CD8-positive, alpha-beta memory T cell (primary cell): ENCODE measurements at regions not wholly inside any gene's neighbourhood (a gene's known extent, or its start where the extent isn't known, plus 50 kb on each side); places are given as distances from the start of the nearest gene placed in this dataset.
"Not testable (repeated sequence)": the region's sequence is repeated elsewhere in the genome, so short reads cannot be mapped to it uniquely, and the experiment has no call there.

Source experiments
- CTCF ChIA-PET: fragments of 350-600 bp; sonication (Branson Sonifier 250); formaldehyde crosslinking; loops from one replicate; lab custom pipeline; 2021; ENCODE audit warnings: antibody characterized with exemption; lab: Charles Lee
- POLR2A ChIA-PET: fragments of 350-600 bp; sonication (Branson Sonifier 250); formaldehyde crosslinking; loops from one replicate; lab custom pipeline; 2021; ENCODE audit warnings: antibody characterized with exemption; lab: Charles Lee
- DNase-seq, 5 donors: peaks; one replicate each; pipeline versions ENCODE4 v3.0.0 to v3.0.0-alpha.2; 2020 to 2022; ENCODE audit warnings: mixed read lengths in 1 of 5
- H3K27ac ChIP-seq: one replicate; pipeline ENCODE4 v1.7.0; 2013; ENCODE audit warnings: low read depth, mild to moderate bottlenecking, low read length, moderate library complexity
- H3K27me3 ChIP-seq: 2 replicates; pipeline ENCODE4 v1.7.0; 2013; ENCODE audit warnings: low read length, mild to moderate bottlenecking; ENCODE audit not compliant: insufficient read depth, poor library complexity, severe bottlenecking
- H3K36me3 ChIP-seq: 2 replicates; pipeline ENCODE4 v1.7.0; 2013; ENCODE audit warnings: mild to moderate bottlenecking, low read length, moderate library complexity; ENCODE audit not compliant: insufficient read depth
- H3K4me1 ChIP-seq: 2 replicates; pipeline ENCODE4 v1.7.0; 2013; ENCODE audit warnings: mild to moderate bottlenecking, low read length, moderate library complexity; ENCODE audit not compliant: insufficient read depth
- H3K4me3 ChIP-seq: 2 replicates; pipeline ENCODE4 v1.7.0; 2013; ENCODE audit warnings: mild to moderate bottlenecking, low read length
- H3K9me3 ChIP-seq: 2 replicates; pipeline ENCODE4 v1.7.0; 2013; ENCODE audit warnings: mild to moderate bottlenecking, low read length
- H3K27ac Mint-ChIP-seq, 8 donors: one replicate each; pipeline ENCODE4 v1.8.0; 2020 to 2021; ENCODE audit warnings: mixed read lengths in 8 of 8, mild to moderate bottlenecking in 6 of 8, inconsistent platforms in 3 of 8, moderate library complexity in 3 of 8
- H3K27me3 Mint-ChIP-seq, 2 donors: one replicate each; pipeline ENCODE4 v1.8.0; 2020 to 2021; ENCODE audit warnings: mixed read lengths in 2 of 2, mild to moderate bottlenecking in 1 of 2, moderate library complexity in 1 of 2
- H3K36me3 Mint-ChIP-seq, 3 donors: one replicate each; pipeline ENCODE4 v1.8.0; 2020 to 2021; ENCODE audit warnings: mixed read lengths in 3 of 3, inconsistent platforms in 1 of 3, mild to moderate bottlenecking in 1 of 3
- H3K4me1 Mint-ChIP-seq, 3 donors: one replicate each; pipeline ENCODE4 v1.8.0; 2020 to 2021; ENCODE audit warnings: mixed read lengths in 3 of 3, inconsistent platforms in 1 of 3, mild to moderate bottlenecking in 1 of 3
- H3K4me3 Mint-ChIP-seq, 7 donors: one replicate each; pipeline ENCODE4 v1.8.0; 2020 to 2021; ENCODE audit warnings: mixed read lengths in 7 of 7, mild to moderate bottlenecking in 6 of 7, moderate library complexity in 4 of 7, inconsistent platforms in 2 of 7
- H3K9me3 Mint-ChIP-seq, 5 donors: one replicate each; pipeline ENCODE4 v1.8.0; 2020 to 2022; ENCODE audit warnings: mixed read lengths in 5 of 5, mild to moderate bottlenecking in 3 of 5, moderate library complexity in 2 of 5, inconsistent platforms in 1 of 5

- no peak for DNase-seq
- no peaks in the 10 kb centered on the region for H3K4me1 Mint-ChIP-seq
- Histone ChIP-seq H3K4me1 (no peaks in the 10 kb centered on the region), H3K27ac (no peak overlapping the region), H3K4me3 (no peak overlapping the region), H3K9me3 (no peaks in the 10 kb centered on the region), H3K27me3 (no peaks in the 10 kb centered on the region), H3K36me3 (no peaks in the 10 kb centered on the region)
- peaks cover 4 to 37% (median 12%) of the 10 kb centered on the region in 5 donors for H3K9me3 Mint-ChIP-seq
- ChIA-PET POLR2A (no interaction called here), CTCF (no interaction called here)
- no peak overlapping the region for H3K27ac Mint-ChIP-seq
- H3K4me3 Mint-ChIP-seq, result no peak overlapping the region
- no peaks in the 10 kb centered on the region for H3K36me3 Mint-ChIP-seq
- no peaks in the 10 kb centered on the region for H3K27me3 Mint-ChIP-seq
Observed at GRCh38 chr5:21030981-21031380, 1043.0 kb upstream of the CDH18 start.

- CTCF ChIA-PET, result no interaction called here
- Histone ChIP-seq H3K36me3 (no peaks in the 10 kb centered on the region), H3K27me3 (no peaks in the 10 kb centered on the region), H3K4me3 (no peak overlapping the region), H3K27ac (no peak overlapping the region), H3K9me3 (no peaks in the 10 kb centered on the region), H3K4me1 (no peaks in the 10 kb centered on the region)
- no peak overlapping the region for H3K27ac Mint-ChIP-seq
- POLR2A ChIA-PET, result no interaction called here
- H3K4me3 Mint-ChIP-seq, result no peak overlapping the region
- no peak for DNase-seq
- H3K36me3 Mint-ChIP-seq, result no peaks in the 10 kb centered on the region
- peaks cover 14 to 31% (median 24%) of the 10 kb centered on the region in 5 donors for H3K9me3 Mint-ChIP-seq
- H3K4me1 Mint-ChIP-seq, result no peaks in the 10 kb centered on the region
- no peaks in the 10 kb centered on the region for H3K27me3 Mint-ChIP-seq
Observed at GRCh38 chr5:21024966-21025365, 1037.0 kb upstream of the CDH18 start.

- no peaks in the 10 kb centered on the region for H3K4me1 Mint-ChIP-seq
- CTCF ChIA-PET, result no interaction called here
- H3K9me3 Mint-ChIP-seq, result peaks cover 4 to 24% (median 7%) of the 10 kb centered on the region in 5 donors
Observed at GRCh38 chr5:21013237-21013636, 1025.2 kb upstream of the CDH18 start.

DNA sequence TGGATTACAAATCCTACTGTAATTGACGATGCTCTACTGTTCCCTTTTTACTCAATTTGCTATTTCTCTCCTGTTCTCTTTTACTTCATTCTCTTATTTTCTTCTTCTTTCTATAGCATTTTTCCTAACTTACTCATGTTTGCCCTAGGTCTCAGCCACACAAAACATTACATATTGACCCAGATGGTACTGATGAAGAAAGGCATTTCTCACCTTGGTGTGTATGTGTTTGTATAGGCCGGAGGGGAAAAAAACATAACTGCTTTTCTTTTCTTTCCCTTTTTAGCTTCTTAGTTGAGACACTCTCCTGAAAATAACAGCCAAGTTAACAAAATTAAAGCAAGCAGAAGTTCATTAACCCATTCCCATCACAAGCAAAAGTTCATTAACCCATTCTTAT is 1019.8 kb upstream of the CDH18 start:
- H3K4me3 ChIP-seq, result no peak overlapping the region
- no peaks in the 10 kb centered on the region for H3K4me1 ChIP-seq
- Mint-ChIP-seq H3K27me3 (no peaks in the 10 kb centered on the region), H3K9me3 (peaks cover 1 to 22% (median 11%) of the 10 kb centered on the region in 5 donors), H3K4me3 (no peak overlapping the region), H3K4me1 (no peaks in the 10 kb centered on the region), H3K36me3 (no peaks in the 10 kb centered on the region), H3K27ac (no peak overlapping the region)
- CTCF ChIA-PET, result no interaction called here
- H3K9me3 ChIP-seq, result no peaks in the 10 kb centered on the region
- H3K36me3 ChIP-seq, result no peaks in the 10 kb centered on the region
- no peaks in the 10 kb centered on the region for H3K27me3 ChIP-seq
- DNase-seq, result no peak
- H3K27ac ChIP-seq, result no peak overlapping the region
- POLR2A ChIA-PET, result no interaction called here

More at GRCh38 chr5:21013237-21013636, 1025.2 kb upstream of the CDH18 start:
- Mint-ChIP-seq H3K36me3 (no peaks in the 10 kb centered on the region), H3K27ac (no peak overlapping the region), H3K27me3 (no peaks in the 10 kb centered on the region), H3K4me3 (no peak overlapping the region)
- no peaks in the 10 kb centered on the region for H3K9me3 ChIP-seq
- no peaks in the 10 kb centered on the region for H3K36me3 ChIP-seq
- H3K4me3 ChIP-seq, result no peak overlapping the region
- H3K27ac ChIP-seq, result no peak overlapping the region
- H3K4me1 ChIP-seq, result no peaks in the 10 kb centered on the region
- no peaks in the 10 kb centered on the region for H3K27me3 ChIP-seq
- POLR2A ChIA-PET, result no interaction called here
- DNase-seq, result no peak

DNA sequence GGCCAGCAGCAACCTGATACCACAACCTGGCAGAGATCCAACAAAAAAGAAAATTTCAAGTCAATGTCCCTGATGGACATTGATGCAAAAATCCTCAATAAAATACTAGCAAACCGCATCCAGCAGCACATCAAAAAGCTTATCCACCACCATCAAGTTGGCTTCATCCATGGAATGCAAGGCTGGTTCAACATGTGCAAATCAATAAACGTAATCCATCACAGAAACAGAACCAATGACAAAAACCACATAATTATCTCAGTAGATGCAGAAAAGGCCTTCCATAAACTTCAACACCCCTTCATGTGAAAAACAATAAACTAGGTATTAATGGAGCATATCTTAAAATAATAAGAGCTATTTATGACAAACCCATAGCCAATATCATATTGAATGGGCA is 1000.9 kb upstream of the CDH18 start:
- H3K4me1 Mint-ChIP-seq, H3K9me3 ChIP-seq, H3K4me1 ChIP-seq, DNase-seq, H3K27ac Mint-ChIP-seq, H3K4me3 Mint-ChIP-seq, CTCF ChIA-PET, H3K36me3 ChIP-seq, H3K36me3 Mint-ChIP-seq, H3K27ac ChIP-seq, H3K27me3 ChIP-seq, POLR2A ChIA-PET, H3K27me3 Mint-ChIP-seq, H3K4me3 ChIP-seq: not testable (repeated sequence)
- peaks cover 10 to 43% (median 18%) of the 10 kb centered on the region in 5 donors for H3K9me3 Mint-ChIP-seq

- no peaks in the 10 kb centered on the region for H3K4me1 Mint-ChIP-seq
- CTCF ChIA-PET, result no interaction called here
- peaks cover 4 to 30% (median 15%) of the 10 kb centered on the region in 5 donors for H3K9me3 Mint-ChIP-seq
Observed at GRCh38 chr5:20985754-20986153, 997.8 kb upstream of the CDH18 start.

DNA sequence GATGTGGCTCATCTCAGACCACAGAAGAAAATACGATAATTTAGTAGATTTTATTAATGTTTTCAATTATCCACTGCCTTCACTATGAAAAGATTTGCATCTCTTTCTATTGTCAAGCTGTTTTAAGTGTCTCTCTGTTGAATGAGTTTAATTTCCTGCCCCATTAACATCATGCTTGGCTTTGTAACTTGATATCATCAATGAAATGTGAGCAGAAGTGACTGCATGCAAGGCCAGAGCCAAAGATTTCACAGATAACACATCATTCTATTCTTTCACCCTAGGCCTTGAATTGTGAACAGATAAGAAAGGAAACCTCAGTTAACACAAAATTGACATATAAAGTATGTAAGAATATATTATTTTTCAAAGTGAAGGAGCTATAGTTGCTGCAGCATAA is 986.4 kb upstream of the CDH18 start:
- ChIA-PET POLR2A (no interaction called here), CTCF (no interaction called here)
- H3K4me3 ChIP-seq, result no peak overlapping the region
- DNase-seq, result no peak
- no peaks in the 10 kb centered on the region for H3K4me1 ChIP-seq
- H3K4me1 Mint-ChIP-seq, result no peaks in the 10 kb centered on the region
- H3K36me3 Mint-ChIP-seq, result no peaks in the 10 kb centered on the region
- H3K9me3 ChIP-seq, result no peaks in the 10 kb centered on the region
- no peaks in the 10 kb centered on the region for H3K27me3 Mint-ChIP-seq
- H3K9me3 Mint-ChIP-seq, result peaks cover 4 to 18% (median 9%) of the 10 kb centered on the region in 5 donors
- no peak overlapping the region for H3K27ac ChIP-seq
- no peak overlapping the region for H3K4me3 Mint-ChIP-seq
- no peaks in the 10 kb centered on the region for H3K27me3 ChIP-seq
- H3K36me3 ChIP-seq, result no peaks in the 10 kb centered on the region
- no peak overlapping the region for H3K27ac Mint-ChIP-seq

More at GRCh38 chr5:20985754-20986153, 997.8 kb upstream of the CDH18 start:
- Histone ChIP-seq H3K27me3 (no peaks in the 10 kb centered on the region), H3K4me1 (no peaks in the 10 kb centered on the region), H3K9me3 (no peaks in the 10 kb centered on the region), H3K27ac (no peak overlapping the region), H3K36me3 (no peaks in the 10 kb centered on the region), H3K4me3 (no peak overlapping the region)
- Mint-ChIP-seq H3K36me3 (no peaks in the 10 kb centered on the region), H3K4me3 (no peak overlapping the region), H3K27me3 (peaks cover 0 to 1% of the 10 kb centered on the region in 2 donors), H3K27ac (no peak overlapping the region)
- no peak for DNase-seq
- POLR2A ChIA-PET, result no interaction called here

- Histone ChIP-seq H3K27me3 (no peaks in the 10 kb centered on the region), H3K4me3 (no peak overlapping the region), H3K36me3 (no peaks in the 10 kb centered on the region), H3K4me1 (no peaks in the 10 kb centered on the region), H3K27ac (no peak overlapping the region), H3K9me3 (no peaks in the 10 kb centered on the region)
- no peaks in the 10 kb centered on the region for H3K4me1 Mint-ChIP-seq
- no peaks in the 10 kb centered on the region for H3K36me3 Mint-ChIP-seq
- no peak overlapping the region for H3K27ac Mint-ChIP-seq
- H3K27me3 Mint-ChIP-seq, result no peaks in the 10 kb centered on the region
- no peak for DNase-seq
- peaks cover 4 to 23% (median 15%) of the 10 kb centered on the region in 5 donors for H3K9me3 Mint-ChIP-seq
- CTCF ChIA-PET, result no interaction called here
- H3K4me3 Mint-ChIP-seq, result no peak overlapping the region
- POLR2A ChIA-PET, result no interaction called here
Observed at GRCh38 chr5:20972419-20972925, 984.5 kb upstream of the CDH18 start.

DNA sequence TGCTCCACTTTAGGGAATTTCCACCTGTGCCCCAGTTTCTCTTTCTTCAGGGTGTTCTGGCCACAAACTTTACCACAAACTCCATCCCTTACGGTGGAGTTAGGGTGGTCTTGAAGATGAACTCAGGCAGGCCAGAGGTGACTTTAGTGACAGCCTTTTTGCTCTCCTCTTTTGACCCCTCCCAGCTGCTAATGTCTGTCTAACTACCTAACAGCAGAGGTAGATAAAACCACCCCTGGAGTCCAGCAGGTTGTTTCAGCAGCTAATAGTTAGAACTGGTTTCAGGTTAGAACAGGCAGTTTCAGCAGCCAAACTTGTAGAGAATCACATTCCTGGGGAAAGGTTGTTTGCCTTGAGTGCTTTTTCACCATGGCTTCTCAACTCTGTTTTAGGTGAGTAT is 971.3 kb upstream of the CDH18 start:
- H3K36me3 ChIP-seq, result no peaks in the 10 kb centered on the region
- no peak overlapping the region for H3K27ac Mint-ChIP-seq
- H3K4me1 ChIP-seq, result no peaks in the 10 kb centered on the region
- H3K27me3 ChIP-seq, result no peaks in the 10 kb centered on the region
- no peak for DNase-seq
- ChIA-PET POLR2A (no interaction called here), CTCF (no interaction called here)
- H3K9me3 ChIP-seq, result no peaks in the 10 kb centered on the region
- no peak overlapping the region for H3K4me3 ChIP-seq
- no peaks in the 10 kb centered on the region for H3K36me3 Mint-ChIP-seq
- no peak overlapping the region for H3K4me3 Mint-ChIP-seq
- H3K4me1 Mint-ChIP-seq, result no peaks in the 10 kb centered on the region
- H3K27me3 Mint-ChIP-seq, result no peaks in the 10 kb centered on the region
- H3K9me3 Mint-ChIP-seq, result peaks cover 0 to 56% (median 7%) of the 10 kb centered on the region in 5 donors
- no peak overlapping the region for H3K27ac ChIP-seq
